RWPE1 (cell line): ENCODE measurements at regions not wholly inside any gene's neighbourhood (a gene's known extent, or its start where the extent isn't known, plus 50 kb on each side); places are given as distances from the start of the nearest gene placed in this dataset.
"Not testable (repeated sequence)": the region's sequence is repeated elsewhere in the genome, so short reads cannot be mapped to it uniquely, and the experiment has no call there.

Experiments
- CTCF ChIA-PET: fragments of 350-600 bp; sonication (Branson Sonifier 250); formaldehyde crosslinking; extraction: SDS; loops from one replicate; lab custom pipeline; 2021; lab: Yijun Ruan, JAX
- POLR2A ChIA-PET: fragments of 400-600 bp; formaldehyde crosslinking; extraction: SDS; loops from one replicate; lab custom pipeline; 2020; ENCODE audit warnings: antibody characterized with exemption; ENCODE audit not compliant: low non-redundant PET; lab: Yijun Ruan, JAX
- DNase-seq: peaks from one replicate; pipeline ENCODE4 v3.0.0; 2012; ENCODE audit warnings: low spot score
- H3K27ac ChIP-seq: fragments of 450-650 bp; 2 replicates; pipeline ENCODE4 v1.5.1; 2017
- CTCF ChIP-seq: fragments of 450-650 bp; conservative IDR thresholded peaks from 2 replicates; pipeline ENCODE4 v1.5.1; 2017; ENCODE audit warnings: low read depth, mild to moderate bottlenecking

DNA sequence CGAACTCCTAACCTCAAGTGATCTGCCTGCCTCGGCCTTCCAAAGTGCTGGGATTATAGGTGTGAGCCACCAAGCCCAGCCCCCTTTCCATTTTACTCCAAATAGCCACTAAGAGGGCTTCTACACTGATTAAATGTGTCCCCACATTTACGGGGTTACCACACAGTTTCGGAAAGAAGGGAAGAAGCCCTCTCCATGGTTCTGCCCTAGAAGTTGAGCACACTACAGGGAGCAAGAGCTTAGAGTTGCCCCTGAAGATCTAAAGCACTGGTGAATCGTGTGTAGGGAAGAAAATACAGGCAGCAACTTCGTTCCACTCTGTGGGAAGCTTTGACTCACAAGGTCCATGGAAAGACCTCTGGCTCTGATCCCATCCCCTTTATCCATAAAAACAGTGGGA, 133.0 kb upstream of the PRKCQ start:
- no peak for DNase-seq
- H3K27ac ChIP-seq: no peak overlapping the region
- ChIA-PET CTCF (interaction anchor here (1.4 kb wide), 1 partner anchor 12 kb away, joined by 3 read pairs; no protein-coding TSS in a partner anchor), POLR2A (no interaction called here)
- TF ChIP-seq CTCF: no peak

- ChIA-PET POLR2A (no interaction called here), CTCF (no interaction called here)
Measured at GRCh38 chr10:6711881-6712280, 131.8 kb upstream of the PRKCQ start.

DNA sequence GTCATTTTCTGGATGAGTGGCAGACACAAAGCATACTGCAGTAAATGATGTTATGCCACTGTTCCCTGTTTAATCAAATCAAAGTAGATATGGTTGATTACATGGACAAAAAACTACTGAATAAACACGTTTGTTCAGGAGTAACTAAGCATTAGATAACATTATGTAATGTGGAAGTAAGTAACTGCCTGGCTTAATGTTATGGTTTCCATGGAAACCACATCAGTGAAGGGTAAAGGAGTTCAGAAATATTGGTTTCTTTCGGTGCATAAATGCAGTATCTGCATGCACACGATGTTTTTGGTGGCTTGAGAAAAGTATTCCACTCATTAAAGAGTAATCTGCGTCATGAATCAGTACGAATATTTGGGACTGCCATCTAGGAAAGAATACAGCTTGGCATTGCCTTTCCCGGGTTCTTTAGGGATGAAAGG, 131.3 kb upstream of the PRKCQ start:
- no peak for TF ChIP-seq CTCF
- POLR2A ChIA-PET: no interaction called here
- CTCF ChIA-PET: no interaction called here
- no peak for DNase-seq
- no peak overlapping the region for H3K27ac ChIP-seq

More at GRCh38 chr10:6711881-6712280, 131.8 kb upstream of the PRKCQ start:
- DNase-seq: no peak
- TF ChIP-seq CTCF: no peak
- H3K27ac ChIP-seq: no peak overlapping the region

- no peak for TF ChIP-seq CTCF
- POLR2A ChIA-PET: no interaction called here
- DNase-seq: no peak
- CTCF ChIA-PET: no interaction called here
- no peak overlapping the region for H3K27ac ChIP-seq
Measured at GRCh38 chr10:6707352-6707751, 127.3 kb upstream of the PRKCQ start.

DNA sequence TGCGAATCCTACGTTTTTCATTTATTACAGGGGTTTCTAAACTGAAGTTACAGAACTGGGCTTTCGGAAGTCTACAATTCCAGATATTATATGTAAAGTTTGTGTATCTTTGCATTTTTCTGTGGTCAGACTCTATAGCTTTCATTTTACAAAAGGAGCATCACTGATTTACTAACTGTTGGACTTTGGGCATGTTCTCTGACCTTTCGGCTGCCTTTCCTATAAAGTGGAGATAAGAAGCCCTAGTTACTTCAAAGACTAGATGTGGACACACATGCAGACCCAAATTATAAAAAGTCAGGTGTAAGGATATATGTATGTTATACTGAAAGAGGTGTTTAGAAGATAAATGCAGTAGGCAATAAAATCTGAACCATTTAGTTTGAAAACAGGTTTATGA, 126.6 kb upstream of the PRKCQ start:
- POLR2A ChIA-PET: no interaction called here
- TF ChIP-seq CTCF: no peak
- DNase-seq: no peak
- H3K27ac ChIP-seq: no peak overlapping the region
- CTCF ChIA-PET: interaction anchor here (0.6 kb wide), 2 partner anchors 12 to 250 kb away, joined by 3 to 4 read pairs; no protein-coding TSS in a partner anchor

DNA sequence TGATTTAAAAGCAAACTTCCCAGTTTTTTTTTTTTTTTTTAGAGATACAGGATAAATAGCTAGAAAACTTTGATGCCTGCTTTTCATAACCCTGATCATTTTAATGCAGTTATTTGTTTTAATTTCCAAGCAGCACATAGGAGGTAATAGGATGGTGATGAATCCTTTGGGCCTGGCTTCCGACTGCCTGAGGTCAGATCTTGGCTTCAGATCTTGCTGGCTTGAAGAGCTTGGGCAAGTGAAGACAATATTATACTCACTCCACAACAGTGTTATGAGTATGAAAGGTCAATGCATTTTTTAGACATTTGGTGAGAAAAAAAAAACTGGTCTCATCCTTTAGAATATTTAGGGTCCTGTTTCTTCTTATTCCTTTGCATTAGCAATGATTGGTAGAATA, 124.8 kb upstream of the PRKCQ start:
- H3K27ac ChIP-seq: no peak overlapping the region
- TF ChIP-seq CTCF: no peak
- CTCF ChIA-PET: interaction anchor here (0.6 kb wide), 1 partner anchor 535 kb away, joined by 3 read pairs; no protein-coding TSS in a partner anchor
- POLR2A ChIA-PET: no interaction called here
- no peak for DNase-seq

- H3K27ac ChIP-seq, POLR2A ChIA-PET, DNase-seq: not testable (repeated sequence)
Measured at GRCh38 chr10:6702833-6703232, 122.8 kb upstream of the PRKCQ start.

More at GRCh38 chr10:6702833-6703232, 122.8 kb upstream of the PRKCQ start:
- CTCF ChIA-PET: not testable (repeated sequence)
